GM12872 (cell line): ENCODE measurements at regions not wholly inside any gene's neighbourhood (a gene's known extent, or its start where the extent isn't known, plus 50 kb on each side); places are given as distances from the start of the nearest gene placed in this dataset.

Source experiments
- TF ChIP-seq, protein P1 (sequence below): IDR thresholded peaks from 3 replicates; pipeline ENCODE4 v1.5.1; 2011; ENCODE audit warnings: low read depth, mild to moderate bottlenecking, low read length, moderate library complexity; ENCODE audit not compliant: insufficient read depth

DNA sequence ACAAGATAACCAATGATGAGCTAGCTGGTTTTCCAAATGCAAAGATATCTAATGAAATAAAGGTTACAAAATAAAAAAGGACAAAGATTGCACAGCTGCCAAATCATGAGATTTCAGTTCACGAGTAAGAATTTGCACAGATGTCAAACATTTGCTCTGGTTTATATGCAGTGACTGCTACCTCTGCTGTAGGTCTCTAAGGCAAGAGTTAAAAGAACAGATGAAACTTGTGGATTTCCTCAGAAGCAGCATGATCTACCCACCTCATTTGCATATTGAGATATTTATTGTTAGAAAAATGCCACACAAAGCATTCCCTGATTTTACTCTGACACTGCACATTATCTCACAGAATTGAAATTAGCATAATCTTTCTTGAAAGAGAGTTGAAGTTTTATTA lies 763.2 kb upstream of the ZEB2 start:
- TF ChIP-seq, protein P1, sequence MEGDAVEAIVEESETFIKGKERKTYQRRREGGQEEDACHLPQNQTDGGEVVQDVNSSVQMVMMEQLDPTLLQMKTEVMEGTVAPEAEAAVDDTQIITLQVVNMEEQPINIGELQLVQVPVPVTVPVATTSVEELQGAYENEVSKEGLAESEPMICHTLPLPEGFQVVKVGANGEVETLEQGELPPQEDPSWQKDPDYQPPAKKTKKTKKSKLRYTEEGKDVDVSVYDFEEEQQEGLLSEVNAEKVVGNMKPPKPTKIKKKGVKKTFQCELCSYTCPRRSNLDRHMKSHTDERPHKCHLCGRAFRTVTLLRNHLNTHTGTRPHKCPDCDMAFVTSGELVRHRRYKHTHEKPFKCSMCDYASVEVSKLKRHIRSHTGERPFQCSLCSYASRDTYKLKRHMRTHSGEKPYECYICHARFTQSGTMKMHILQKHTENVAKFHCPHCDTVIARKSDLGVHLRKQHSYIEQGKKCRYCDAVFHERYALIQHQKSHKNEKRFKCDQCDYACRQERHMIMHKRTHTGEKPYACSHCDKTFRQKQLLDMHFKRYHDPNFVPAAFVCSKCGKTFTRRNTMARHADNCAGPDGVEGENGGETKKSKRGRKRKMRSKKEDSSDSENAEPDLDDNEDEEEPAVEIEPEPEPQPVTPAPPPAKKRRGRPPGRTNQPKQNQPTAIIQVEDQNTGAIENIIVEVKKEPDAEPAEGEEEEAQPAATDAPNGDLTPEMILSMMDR: no peak

DNA sequence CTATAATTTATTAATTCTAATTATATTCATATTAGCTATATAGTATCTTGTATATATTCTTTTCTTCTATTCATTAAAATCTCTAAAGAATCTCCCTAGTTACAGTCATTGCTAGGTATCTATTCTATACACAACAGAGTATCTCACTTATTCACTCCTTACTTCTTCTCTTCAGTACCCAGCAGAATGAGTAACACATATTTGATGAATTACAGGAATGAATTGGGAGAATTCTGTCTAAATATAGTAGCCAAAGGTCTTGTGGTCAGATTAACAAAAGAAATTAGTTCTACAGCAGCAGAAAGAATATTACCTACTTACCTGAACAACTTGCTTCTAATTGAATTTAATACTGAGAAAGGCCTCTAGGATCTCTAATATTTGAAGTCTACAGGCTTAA lies 758.0 kb upstream of the ZEB2 start:
- TF ChIP-seq, protein P1: no peak

- TF ChIP-seq, protein P1: no peak
These were observed 753.9 kb upstream of the ZEB2 start for GRCh38 chr2:145273840-145274239.

- TF ChIP-seq, protein P1: no peak
These were observed 749.0 kb upstream of the ZEB2 start for GRCh38 chr2:145268931-145269330.

- TF ChIP-seq, protein P1: no peak
These were observed 747.5 kb upstream of the ZEB2 start for GRCh38 chr2:145267451-145267850.

- TF ChIP-seq, protein P1: no peak
These were observed 745.3 kb upstream of the ZEB2 start for GRCh38 chr2:145265244-145265643.

- TF ChIP-seq, protein P1: no peak
These were observed 740.8 kb upstream of the ZEB2 start for GRCh38 chr2:145260674-145261073.

DNA sequence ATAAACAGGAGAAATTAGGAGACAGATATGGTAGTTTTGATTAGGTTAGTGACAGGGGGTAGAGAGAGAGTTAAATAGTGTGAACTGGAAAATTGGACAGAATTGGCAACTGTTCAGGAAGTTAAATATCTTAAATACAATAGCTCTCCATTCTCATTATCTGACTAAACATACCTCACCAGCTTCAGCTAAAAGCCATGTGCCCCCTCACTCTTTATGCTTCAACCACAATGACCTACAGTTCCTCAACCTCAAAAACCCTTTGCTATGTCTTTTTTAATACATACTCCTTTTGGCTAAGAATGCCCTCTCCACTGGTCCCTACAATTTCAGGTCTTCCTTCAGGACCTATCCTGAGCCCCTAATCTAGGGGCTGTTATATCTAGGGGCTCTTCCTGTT lies 740.2 kb upstream of the ZEB2 start:
- TF ChIP-seq, protein P1: no peak
